A673 (cell line): ENCODE measurements at regions not wholly inside any gene's neighbourhood (a gene's known extent, or its start where the extent isn't known, plus 50 kb on each side); places are given as distances from the start of the nearest gene placed in this dataset.

ENCODE experiments used
- CTCF ChIP-seq: fragments of 300-800, 200-600 bp; sonication (generic); conservative IDR thresholded peaks from 2 replicates; pipeline ENCODE4 v1.5.1; 2017; ENCODE audit warnings: low read depth, mild to moderate bottlenecking, antibody characterized with exemption, low read length, moderate library complexity, mixed read lengths
- EZH2 ChIP-seq: fragments of 200-600 bp; sonication (generic); IDR thresholded peaks from 2 replicates; pipeline ENCODE4 v1.6.1; 2017; ENCODE audit warnings: borderline replicate concordance, low read depth, mild to moderate bottlenecking, mixed read lengths, antibody characterized with exemption, low read length; ENCODE audit not compliant: poor library complexity, severe bottlenecking

- TF ChIP-seq CTCF = no peak
- no peak for TF ChIP-seq EZH2
Observed at GRCh38 chr10:121667948-121668313, 69.7 kb upstream of the FGFR2 start.
